IMR-90 (cell line): ENCODE measurements at regions not wholly inside any gene's neighbourhood (a gene's known extent, or its start where the extent isn't known, plus 50 kb on each side); places are given as distances from the start of the nearest gene placed in this dataset.

Experiments used
- ATAC-seq: fragments of 200-7000 bp; cut with Tn5 transposase; 2 replicates; pipeline ENCODE4 v1.9.1; 2020; ENCODE audit warnings: low read depth, mild to moderate bottlenecking, moderate library complexity
- BruUV-seq: library from RNA; stranded (reverse); fragments of 400-500 nt; replicated peaks from 2 replicates; lab custom pipeline; 2021; lab: Mats Ljungman, UMichigan
- CTCF ChIA-PET: fragments of 300-600 bp; formaldehyde crosslinking; extraction: SDS; loops from one replicate; lab custom pipeline; 2021; ENCODE audit warnings: antibody characterized with exemption; lab: Yijun Ruan, JAX
- POLR2A ChIA-PET: fragments of 300-600 bp; sonication (Branson Sonifier 250); formaldehyde crosslinking; loops from one replicate; lab custom pipeline; 2022; ENCODE audit warnings: antibody characterized with exemption; ENCODE audit not compliant: unreplicated experiment; lab: Charles Lee
- DNase-seq: peaks from one replicate; pipeline ENCODE4 v3.0.0; 2013
- H2AFZ ChIP-seq: replicated peaks from 2 replicates; pipeline ENCODE3; 2013; ENCODE audit warnings: low read length, mild to moderate bottlenecking; ENCODE audit not compliant: poor library complexity
- H2AK5ac ChIP-seq: 2 replicates; pipeline ENCODE4 v1.6.1; 2013; ENCODE audit warnings: low read depth, low read length, inconsistent platforms
- H2AK9ac ChIP-seq: replicated peaks from 2 replicates; pipeline ENCODE3; 2013; ENCODE audit warnings: mild to moderate bottlenecking, low read depth, low read length, moderate library complexity; ENCODE audit not compliant: poor library complexity
- H2BK120ac ChIP-seq: 2 replicates; pipeline ENCODE4 v1.6.1; 2013; ENCODE audit warnings: low read depth, low read length, inconsistent platforms
- H2BK15ac ChIP-seq: 3 replicates; pipeline ENCODE4 v1.6.1; 2013; ENCODE audit warnings: low read depth, low read length, inconsistent platforms
- H2BK20ac ChIP-seq: 2 replicates; pipeline ENCODE4 v1.6.1; 2013; ENCODE audit warnings: low read depth, mild to moderate bottlenecking, inconsistent platforms, low read length, moderate library complexity
- H2BK5ac ChIP-seq: 2 replicates; pipeline ENCODE4 v1.6.1; 2013; ENCODE audit warnings: mild to moderate bottlenecking, low read depth, low read length, inconsistent platforms; ENCODE audit not compliant: poor library complexity, severe bottlenecking
- H3K14ac ChIP-seq: replicated peaks from 2 replicates; pipeline ENCODE4 v1.6.1; 2013; ENCODE audit warnings: low read depth, low read length, inconsistent platforms
- H3K18ac ChIP-seq: 2 replicates; pipeline ENCODE4 v1.6.1; 2013; ENCODE audit warnings: low read depth, low read length, control low read depth
- H3K23ac ChIP-seq: 2 replicates; pipeline ENCODE4 v1.6.1; 2013; ENCODE audit warnings: low read depth, low read length, inconsistent platforms
- H3K27ac ChIP-seq: 2 replicates; pipeline ENCODE4 v1.5.1; 2013; ENCODE audit warnings: mild to moderate bottlenecking, control low read depth, low read length; ENCODE audit not compliant: insufficient read depth
- H3K27me3 ChIP-seq: 2 replicates; pipeline ENCODE4 v1.6.1; 2013; ENCODE audit warnings: low read length; ENCODE audit not compliant: control insufficient read depth, insufficient read depth
- H3K36me3 ChIP-seq: 2 replicates; pipeline ENCODE4 v1.6.1; 2013; ENCODE audit warnings: low read length, mixed read lengths; ENCODE audit not compliant: control insufficient read depth, insufficient read depth
- H3K4ac ChIP-seq: 2 replicates; pipeline ENCODE4 v1.6.1; 2013; ENCODE audit warnings: low read depth, low read length, inconsistent platforms
- H3K4me1 ChIP-seq: 2 replicates; pipeline ENCODE4 v1.6.1; 2013; ENCODE audit warnings: low read length, mixed read lengths; ENCODE audit not compliant: control insufficient read depth, insufficient read depth
- H3K4me2 ChIP-seq: 2 replicates; pipeline ENCODE4 v1.6.1; 2013; ENCODE audit warnings: low read depth, mild to moderate bottlenecking, control low read depth, low read length, moderate library complexity
- H3K4me3 ChIP-seq: 2 replicates; pipeline ENCODE4 v1.5.1; 2013; ENCODE audit warnings: low read depth, mild to moderate bottlenecking, control low read depth, low read length, moderate library complexity; ENCODE audit not compliant: insufficient read depth
- H3K56ac ChIP-seq: 2 replicates; pipeline ENCODE4 v1.6.1; 2013; ENCODE audit warnings: low read length, inconsistent platforms; ENCODE audit not compliant: insufficient read depth; ENCODE audit errors: extremely low read depth
- H3K79me1 ChIP-seq, 2 experiments: 2 replicates each; pipeline ENCODE4 v1.6.1; 2013; ENCODE audit warnings: low read length in 2 of 2, inconsistent platforms in 1 of 2, low read depth in 1 of 2
- H3K9ac ChIP-seq: 2 replicates; pipeline ENCODE4 v1.6.1; 2013; ENCODE audit warnings: low read depth, low read length, control low read depth
- H3K9me1 ChIP-seq: 2 replicates; pipeline ENCODE4 v1.6.1; 2013; ENCODE audit warnings: low read length, inconsistent platforms; ENCODE audit not compliant: insufficient read depth
- H3K9me3 ChIP-seq: 2 replicates; pipeline ENCODE4 v1.6.1; 2013; ENCODE audit warnings: low read length; ENCODE audit not compliant: control insufficient read depth, insufficient read depth
- H4K20me1 ChIP-seq: 2 replicates; pipeline ENCODE4 v1.6.1; 2013; ENCODE audit warnings: low read length, inconsistent platforms; ENCODE audit not compliant: insufficient read depth
- H4K5ac ChIP-seq: 2 replicates; pipeline ENCODE4 v1.6.1; 2013; ENCODE audit warnings: mild to moderate bottlenecking, low read depth, low read length, control low read depth
- H4K8ac ChIP-seq, 2 experiments: 2 replicates each; pipeline ENCODE4 v1.6.1; 2013; ENCODE audit warnings: low read depth in 2 of 2, low read length in 2 of 2, control low read depth in 1 of 2, inconsistent platforms in 1 of 2
- H4K91ac ChIP-seq: 2 replicates; pipeline ENCODE4 v1.6.1; 2013; ENCODE audit warnings: low read depth, low read length, inconsistent platforms; ENCODE audit not compliant: insufficient read depth
- CEBPB ChIP-seq: IDR thresholded peaks from 2 replicates; pipeline ENCODE4 v1.6.1; 2012; ENCODE audit warnings: low read depth, low read length, improper control_type of control experiment
- RCOR1 ChIP-seq: IDR thresholded peaks from 2 replicates; pipeline ENCODE4 v1.6.1; 2012; ENCODE audit warnings: mild to moderate bottlenecking, low read length, improper control_type of control experiment; ENCODE audit not compliant: insufficient replicate concordance
- WGBS, 2 experiments: methylation state at CpG; one replicate each; pipeline versions ENCODE4 v1.1.5 to v1.1.7; 2013; ENCODE audit warnings: missing lambda C conversion rate in 2 of 2; ENCODE audit not compliant: insufficient read length in 1 of 2; ENCODE audit errors: extremely low coverage in 2 of 2; 5-methylcytosine and 5-hydroxymethylcytosine counted together
- dilution Hi-C: fragments of 300-500 bp; cut with HindIII; formaldehyde crosslinking; loops from one replicate; pipeline ENCODE4 v1.14.3; 2018; ENCODE audit warnings: low sequenced_read_pairs; ENCODE audit not compliant: unreplicated experiment
- in situ Hi-C: fragments of 300-500 bp; cut with MboI; formaldehyde crosslinking; loops from 3 replicates; pipeline ENCODE4 v1.14.3; 2019; ENCODE audit warnings: low sequenced_read_pairs, inconsistent platforms, mixed read lengths
- intact Hi-C: fragments of 100-400 bp; cut with micrococcal nuclease; formaldehyde crosslinking; loops from 2 replicates; pipeline ENCODE4 v1.10.0; 2022
- TF ChIP-seq, protein P1 (sequence below): conservative IDR thresholded peaks from 2 replicates; pipeline ENCODE4 v1.5.1; 2012; ENCODE audit warnings: mild to moderate bottlenecking, low read depth, low read length, improper control_type of control experiment

DNA sequence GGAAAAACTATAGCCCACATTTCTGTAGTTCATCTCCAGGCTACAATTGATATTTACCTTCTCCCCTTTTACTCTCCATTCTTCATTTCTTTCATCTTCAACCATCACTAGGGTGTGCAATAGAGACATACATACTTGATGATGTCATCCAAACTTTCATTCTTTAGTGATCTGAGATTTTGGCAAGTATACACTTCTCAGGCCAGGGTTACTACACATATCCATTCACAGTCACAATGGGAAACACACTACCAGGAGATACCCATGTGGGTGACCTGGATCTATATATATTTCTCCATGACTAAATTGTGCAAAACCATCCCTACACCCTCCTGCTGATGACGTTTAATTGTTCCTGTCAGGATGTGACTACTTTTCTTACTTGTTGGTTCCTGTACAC, 769.5 kb upstream of the DPPA4 start:
- BruUV-seq = no TSS peak
- Histone ChIP-seq H2AK9ac (no peak overlapping the region), H2BK15ac (no peak overlapping the region), H3K4me1 (no peaks in the 10 kb centered on the region), H2AK5ac (no peak overlapping the region), H4K8ac (no peak overlapping the region), H3K23ac (no peak overlapping the region), H2AFZ (no peak overlapping the region), H3K56ac (no peak overlapping the region), H3K4ac (no peak overlapping the region), H2BK5ac (no peak overlapping the region), H3K36me3 (no peaks in the 10 kb centered on the region), H3K4me2 (no peak overlapping the region), H4K20me1 (no peaks in the 10 kb centered on the region), H4K91ac (no peak overlapping the region), H3K14ac (no peak overlapping the region), H2BK20ac (no peak overlapping the region), H4K5ac (no peak overlapping the region), H3K9me3 (no peaks in the 10 kb centered on the region), H3K27ac (no peak overlapping the region), H3K18ac (no peak overlapping the region), H3K9me1 (no peaks in the 10 kb centered on the region), H3K4me3 (no peak overlapping the region), H3K9ac (no peak overlapping the region), H3K79me1 (no peaks in the 10 kb centered on the region), H3K27me3 (no peaks in the 10 kb centered on the region), H2BK120ac (no peak overlapping the region)
- ATAC-seq (no peak; the same call in 1 of the 2 replicates), DNase-seq (peak; percentile 66)
- dilution Hi-C loops = no loop called here
- CTCF ChIA-PET = interaction anchor here (0.5 kb wide), 1 partner anchor 164 kb away, joined by 3 read pairs; no protein-coding TSS in a partner anchor
- intact Hi-C loops = no loop called here
- TF ChIP-seq RCOR1 (no peak), CEBPB (0 out of 2 replicates have a peak, but pooled peaks have one; percentile 4)
- TF ChIP-seq, protein P1, sequence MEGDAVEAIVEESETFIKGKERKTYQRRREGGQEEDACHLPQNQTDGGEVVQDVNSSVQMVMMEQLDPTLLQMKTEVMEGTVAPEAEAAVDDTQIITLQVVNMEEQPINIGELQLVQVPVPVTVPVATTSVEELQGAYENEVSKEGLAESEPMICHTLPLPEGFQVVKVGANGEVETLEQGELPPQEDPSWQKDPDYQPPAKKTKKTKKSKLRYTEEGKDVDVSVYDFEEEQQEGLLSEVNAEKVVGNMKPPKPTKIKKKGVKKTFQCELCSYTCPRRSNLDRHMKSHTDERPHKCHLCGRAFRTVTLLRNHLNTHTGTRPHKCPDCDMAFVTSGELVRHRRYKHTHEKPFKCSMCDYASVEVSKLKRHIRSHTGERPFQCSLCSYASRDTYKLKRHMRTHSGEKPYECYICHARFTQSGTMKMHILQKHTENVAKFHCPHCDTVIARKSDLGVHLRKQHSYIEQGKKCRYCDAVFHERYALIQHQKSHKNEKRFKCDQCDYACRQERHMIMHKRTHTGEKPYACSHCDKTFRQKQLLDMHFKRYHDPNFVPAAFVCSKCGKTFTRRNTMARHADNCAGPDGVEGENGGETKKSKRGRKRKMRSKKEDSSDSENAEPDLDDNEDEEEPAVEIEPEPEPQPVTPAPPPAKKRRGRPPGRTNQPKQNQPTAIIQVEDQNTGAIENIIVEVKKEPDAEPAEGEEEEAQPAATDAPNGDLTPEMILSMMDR = 0 out of 2 replicates have a peak, but pooled peaks have one; percentile 3
- WGBS, 2 experiments = no CpG with 5 or more reads among the region's 1 CpG
- POLR2A ChIA-PET = no interaction called here
- in situ Hi-C loops = no loop called here
